GM10266 (cell line): ENCODE measurements at regions not wholly inside any gene's neighbourhood (a gene's known extent, or its start where the extent isn't known, plus 50 kb on each side); places are given as distances from the start of the nearest gene placed in this dataset.

Experiments
- DNase-seq: peaks from one replicate; pipeline ENCODE4 v3.0.0; 2012; ENCODE audit errors: extremely low spot score
- TF ChIP-seq, protein P1 (sequence below): IDR thresholded peaks from 2 replicates; pipeline ENCODE4 v1.5.1; 2012; ENCODE audit warnings: mild to moderate bottlenecking, low read depth; ENCODE audit not compliant: control insufficient read depth, insufficient read depth; ENCODE audit errors: missing control alignments

DNA sequence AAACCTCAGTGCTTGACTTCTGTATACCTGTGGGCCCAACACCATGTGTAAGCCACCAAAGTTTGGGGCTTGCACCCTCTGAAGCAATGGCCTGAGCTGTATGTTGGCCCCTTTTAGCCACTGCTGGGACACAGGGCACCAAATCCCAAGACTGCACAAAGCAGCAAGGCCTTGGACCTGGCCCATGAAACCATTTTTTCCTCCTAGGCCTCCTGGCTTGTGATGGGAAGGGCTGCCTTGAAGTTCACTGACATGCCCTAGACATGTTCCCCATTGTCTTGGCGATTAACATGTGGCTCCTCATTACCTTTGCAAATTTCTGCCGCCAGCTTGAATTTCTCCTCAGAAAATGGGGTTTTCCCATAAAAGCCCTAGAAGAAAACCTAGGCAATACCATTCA is 345.5 kb downstream of the MLLT3 start:
- TF ChIP-seq, protein P1, sequence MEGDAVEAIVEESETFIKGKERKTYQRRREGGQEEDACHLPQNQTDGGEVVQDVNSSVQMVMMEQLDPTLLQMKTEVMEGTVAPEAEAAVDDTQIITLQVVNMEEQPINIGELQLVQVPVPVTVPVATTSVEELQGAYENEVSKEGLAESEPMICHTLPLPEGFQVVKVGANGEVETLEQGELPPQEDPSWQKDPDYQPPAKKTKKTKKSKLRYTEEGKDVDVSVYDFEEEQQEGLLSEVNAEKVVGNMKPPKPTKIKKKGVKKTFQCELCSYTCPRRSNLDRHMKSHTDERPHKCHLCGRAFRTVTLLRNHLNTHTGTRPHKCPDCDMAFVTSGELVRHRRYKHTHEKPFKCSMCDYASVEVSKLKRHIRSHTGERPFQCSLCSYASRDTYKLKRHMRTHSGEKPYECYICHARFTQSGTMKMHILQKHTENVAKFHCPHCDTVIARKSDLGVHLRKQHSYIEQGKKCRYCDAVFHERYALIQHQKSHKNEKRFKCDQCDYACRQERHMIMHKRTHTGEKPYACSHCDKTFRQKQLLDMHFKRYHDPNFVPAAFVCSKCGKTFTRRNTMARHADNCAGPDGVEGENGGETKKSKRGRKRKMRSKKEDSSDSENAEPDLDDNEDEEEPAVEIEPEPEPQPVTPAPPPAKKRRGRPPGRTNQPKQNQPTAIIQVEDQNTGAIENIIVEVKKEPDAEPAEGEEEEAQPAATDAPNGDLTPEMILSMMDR, result no peak

DNA sequence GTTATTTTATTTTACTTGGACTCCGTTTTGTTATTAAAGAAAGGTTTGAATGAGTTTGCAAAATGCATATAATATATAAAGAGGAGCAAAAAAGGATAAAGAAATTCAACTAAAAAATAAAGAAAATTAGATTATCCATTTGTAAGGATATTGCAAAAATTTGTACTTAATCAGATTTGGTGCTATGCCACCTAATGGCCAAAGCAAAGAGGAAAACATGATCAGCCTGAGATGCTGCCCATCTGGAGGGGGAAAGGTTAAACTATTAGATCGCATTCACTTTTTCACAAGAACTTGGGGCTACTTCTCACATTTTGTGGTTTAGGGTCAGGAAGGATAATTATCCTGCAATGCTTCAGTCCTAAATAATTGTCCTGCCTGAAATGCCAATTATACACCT is 350.6 kb downstream of the MLLT3 start:
- TF ChIP-seq, protein P1, result no peak
- DNase-seq, result no peak

More for the DNA sequence above, 345.5 kb downstream of the MLLT3 start:
- no peak for DNase-seq

DNA sequence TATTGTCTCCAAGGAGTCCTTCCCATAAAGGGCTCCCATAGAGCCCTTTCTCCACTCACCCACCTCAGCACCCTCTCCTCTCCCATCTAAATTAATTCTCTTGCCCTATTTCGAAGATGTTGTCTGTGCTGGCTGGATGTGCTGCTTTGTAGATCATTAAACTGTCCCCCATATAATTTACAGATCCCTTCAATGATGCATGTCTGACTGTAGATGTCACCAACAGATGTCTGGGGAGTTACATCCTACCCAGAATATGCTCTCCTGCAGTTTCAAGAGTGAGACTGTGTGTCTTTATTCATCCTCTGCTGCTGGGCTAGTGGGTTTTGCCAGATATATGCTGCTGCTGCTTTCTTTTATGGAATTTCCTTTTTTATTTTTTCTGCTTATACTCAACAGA is 351.2 kb downstream of the MLLT3 start:
- no peak for DNase-seq
- TF ChIP-seq, protein P1, result no peak

DNA sequence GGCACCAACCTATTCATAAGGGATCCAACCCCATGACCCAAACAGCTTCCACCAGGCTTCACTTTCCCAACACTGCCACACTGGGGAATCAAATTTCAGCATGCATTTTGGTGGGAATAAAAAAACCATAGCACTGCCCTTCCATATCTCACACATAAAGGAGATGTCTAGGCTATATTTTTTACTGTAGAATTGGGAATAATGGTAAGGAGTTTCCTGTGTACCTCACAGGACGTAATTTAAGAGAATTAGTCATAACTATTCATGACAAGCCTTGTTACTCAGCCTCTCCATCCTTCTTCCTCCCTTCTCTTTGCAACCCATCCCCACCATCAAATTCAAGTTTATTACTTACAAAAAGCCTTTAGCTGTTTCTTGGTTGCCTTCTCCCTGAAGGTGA is 352.1 kb downstream of the MLLT3 start:
- TF ChIP-seq, protein P1, result no peak
- no peak for DNase-seq

DNA sequence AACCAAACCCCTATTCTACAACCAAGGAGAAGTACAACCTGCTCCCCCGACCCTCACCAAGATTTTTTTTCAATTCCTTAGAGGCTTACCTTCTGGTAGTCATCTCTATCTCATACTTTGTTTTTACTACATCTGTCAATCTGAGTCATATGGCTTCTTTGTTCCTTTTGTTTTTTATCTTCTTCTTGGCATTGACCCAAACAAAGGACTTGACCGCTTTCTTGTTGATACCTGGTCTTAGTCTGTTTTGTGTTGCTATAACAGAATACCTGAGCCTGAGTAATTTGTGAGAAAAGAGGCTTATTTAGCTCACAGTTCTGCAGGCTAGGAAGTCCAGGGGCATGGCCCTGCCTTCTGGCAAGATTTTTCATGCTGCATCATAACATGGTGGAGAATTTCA is 352.7 kb downstream of the MLLT3 start:
- TF ChIP-seq, protein P1, result no peak
- no peak for DNase-seq

DNA sequence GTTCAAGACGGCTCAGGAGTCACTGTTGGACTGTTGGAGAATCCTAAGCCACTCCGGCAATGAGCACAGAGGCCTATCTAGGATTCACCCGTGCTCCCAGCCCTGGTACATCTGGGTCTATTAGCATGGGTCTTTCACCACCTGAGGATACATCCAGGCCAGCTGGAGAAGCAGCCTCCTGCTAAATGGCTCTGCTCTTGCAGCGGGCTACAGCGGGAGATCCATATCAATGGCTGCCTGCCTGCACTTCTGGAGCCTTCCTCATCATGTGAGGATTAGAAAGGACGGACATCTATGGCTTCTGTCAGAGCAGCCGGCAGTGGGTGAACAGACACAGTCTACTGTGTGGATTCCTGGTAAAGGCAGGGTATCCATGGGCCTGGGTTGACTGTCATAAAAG is 357.4 kb downstream of the MLLT3 start:
- TF ChIP-seq, protein P1, result no peak
- DNase-seq, result no peak

DNA sequence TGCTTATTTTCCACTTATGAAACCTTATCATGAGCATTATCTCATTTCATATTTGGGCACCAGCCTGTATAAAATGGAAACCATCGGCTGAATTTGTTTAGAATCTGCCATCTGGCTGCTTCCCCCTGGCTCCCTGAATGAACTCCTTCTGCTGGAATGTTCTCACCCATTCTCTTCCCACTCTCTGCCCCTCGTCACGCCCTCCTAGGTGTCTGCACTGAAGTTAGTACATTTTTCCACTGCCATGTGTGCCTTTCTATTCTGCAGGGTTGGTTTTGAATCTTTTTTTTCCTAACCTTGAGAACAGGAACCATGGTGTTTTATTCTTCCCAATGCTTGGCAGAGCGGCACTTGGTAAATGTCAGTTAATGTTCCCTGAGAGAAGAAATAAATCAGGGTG is 359.7 kb downstream of the MLLT3 start:
- DNase-seq, result no peak

More for the DNA sequence above, 359.7 kb downstream of the MLLT3 start:
- TF ChIP-seq, protein P1, result no peak
